Activated T-cell treated with anti-CD3 and anti-CD28 coated beads, Interleukin-2, amount 50 U/mL, for 72 hours (primary cell): ENCODE measurements at regions not wholly inside any gene's neighbourhood (a gene's known extent, or its start where the extent isn't known, plus 50 kb on each side); places are given as distances from the start of the nearest gene placed in this dataset.

Experiments used
- ATAC-seq, 2 donors: fragments of 150-1000 bp; cut with Tn5 transposase; replicated peaks in 1 of 2; 2 replicates each; pipeline ENCODE4 v1.10.0; 2021; ENCODE audit warnings: moderate library complexity in 2 of 2, mild to moderate bottlenecking in 1 of 2
- DNase-seq, 2 donors: peaks; one replicate each; pipeline ENCODE4 v3.0.0; 2021 to 2022; ENCODE audit warnings: mixed read lengths in 1 of 2
- H3K27ac Mint-ChIP-seq: one replicate; pipeline ENCODE4 v1.8.0; 2022; ENCODE audit warnings: mild to moderate bottlenecking, moderate library complexity, mixed read lengths
- H3K27me3 Mint-ChIP-seq: one replicate; pipeline ENCODE4 v1.8.0; 2022; ENCODE audit warnings: low read depth, mixed read lengths
- H3K36me3 Mint-ChIP-seq, 2 donors: one replicate each; pipeline ENCODE4 v1.8.0; 2022; ENCODE audit warnings: mixed read lengths in 2 of 2, mild to moderate bottlenecking in 1 of 2; ENCODE audit not compliant: insufficient read depth in 2 of 2
- H3K4me1 Mint-ChIP-seq: one replicate; pipeline ENCODE4 v1.8.0; 2022; ENCODE audit warnings: low read depth, mixed read lengths
- H3K4me3 Mint-ChIP-seq, 2 donors: one replicate each; pipeline ENCODE4 v1.8.0; 2022; ENCODE audit warnings: mild to moderate bottlenecking in 2 of 2, mixed read lengths in 2 of 2, moderate library complexity in 2 of 2
- H3K9me3 Mint-ChIP-seq, 2 donors: one replicate each; pipeline ENCODE4 v1.8.0; 2022; ENCODE audit warnings: mixed read lengths in 2 of 2

DNA sequence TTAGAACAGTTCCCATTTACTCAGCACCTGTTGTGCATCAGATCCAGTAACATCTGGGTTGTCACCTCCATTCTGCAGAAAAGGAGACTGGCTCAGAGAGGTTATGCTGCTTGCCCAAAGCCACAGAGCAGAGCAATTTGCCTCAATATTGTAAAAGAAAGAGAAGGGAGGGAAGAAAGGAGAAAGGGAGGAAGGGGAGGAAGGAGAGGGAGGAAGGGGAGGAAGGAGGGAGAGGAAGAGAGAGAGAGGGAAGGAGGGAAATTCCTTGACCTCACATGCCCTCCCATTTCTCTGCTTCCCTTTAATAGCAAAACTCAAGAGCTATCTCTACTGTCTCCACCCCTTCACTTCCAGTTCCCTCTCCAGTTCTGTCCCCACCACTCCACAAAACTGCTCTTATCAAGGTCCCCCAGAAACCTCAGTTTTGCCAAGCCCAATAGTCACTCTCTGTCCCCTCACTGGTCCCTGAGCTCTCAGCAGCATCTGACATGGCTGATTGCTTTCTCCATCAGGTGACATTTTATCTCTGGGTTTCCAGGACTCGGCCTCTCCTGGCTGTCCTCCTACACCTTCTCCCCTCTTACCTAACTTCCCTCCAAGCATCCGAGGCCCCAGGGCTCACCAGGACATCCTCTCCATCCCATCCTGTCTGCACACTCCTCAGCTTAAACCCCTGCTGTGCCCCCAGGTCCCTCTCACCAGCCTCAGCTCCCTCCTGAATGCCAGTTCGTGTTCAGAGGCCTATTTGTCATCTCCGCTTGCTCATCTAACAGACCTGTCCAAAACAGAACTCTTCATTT, 104.7 kb upstream of the LINGO1 start:
- DNase-seq (no peak), ATAC-seq (no peak)
- H3K9me3 Mint-ChIP-seq, result no peaks in the 10 kb centered on the region
- H3K27me3 Mint-ChIP-seq, result peaks cover 8% of the 10 kb centered on the region
- no peaks in the 10 kb centered on the region for H3K4me1 Mint-ChIP-seq
- no peaks in the 10 kb centered on the region for H3K36me3 Mint-ChIP-seq
- no peak overlapping the region for H3K4me3 Mint-ChIP-seq
- H3K27ac Mint-ChIP-seq, result no peak overlapping the region

- peaks cover 8% of the 10 kb centered on the region for H3K27me3 Mint-ChIP-seq
- DNase-seq, result no peak
- H3K9me3 Mint-ChIP-seq, result no peaks in the 10 kb centered on the region
- ATAC-seq, result no peak
- H3K4me1 Mint-ChIP-seq, result no peaks in the 10 kb centered on the region
- H3K36me3 Mint-ChIP-seq, result no peaks in the 10 kb centered on the region
- H3K27ac Mint-ChIP-seq, result no peak overlapping the region
- H3K4me3 Mint-ChIP-seq, result no peak overlapping the region
Observed at GRCh38 chr15:77734306-77734705, 101.6 kb upstream of the LINGO1 start.

GRCh38 chr15:77733579-77734300, 101.0 kb upstream of the LINGO1 start:
- Mint-ChIP-seq H3K9me3 (no peaks in the 10 kb centered on the region), H3K27me3 (peaks cover 8% of the 10 kb centered on the region), H3K4me3 (no peak overlapping the region), H3K27ac (no peak overlapping the region), H3K36me3 (no peaks in the 10 kb centered on the region), H3K4me1 (no peaks in the 10 kb centered on the region)
- DNase-seq, result no peak
- no peak for ATAC-seq

GRCh38 chr15:77732514-77733335, 100.0 kb upstream of the LINGO1 start:
- DNase-seq (no peak), ATAC-seq (no peak)
- no peak overlapping the region for H3K27ac Mint-ChIP-seq
- no peaks in the 10 kb centered on the region for H3K27me3 Mint-ChIP-seq
- no peaks in the 10 kb centered on the region for H3K4me1 Mint-ChIP-seq
- H3K4me3 Mint-ChIP-seq, result no peak overlapping the region
- no peaks in the 10 kb centered on the region for H3K9me3 Mint-ChIP-seq
- H3K36me3 Mint-ChIP-seq, result no peaks in the 10 kb centered on the region

DNA sequence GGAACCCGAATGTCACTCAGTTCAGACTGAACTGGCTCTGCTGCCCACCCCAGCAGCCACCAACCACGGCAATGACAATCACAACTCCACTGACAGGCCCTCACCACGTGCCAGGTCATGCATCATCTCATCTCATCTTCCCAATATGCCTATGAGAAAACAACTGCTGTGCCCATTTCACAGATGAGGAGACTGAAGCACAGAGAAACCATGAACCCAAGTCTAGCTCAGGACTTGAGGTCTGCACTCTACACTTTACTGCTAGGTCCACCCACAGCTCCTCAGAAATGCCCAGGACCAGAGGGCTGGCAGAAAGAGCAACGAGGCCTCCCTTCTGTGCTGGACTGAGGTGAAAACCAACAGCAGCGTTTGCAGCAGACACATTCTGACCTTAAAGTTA, 99.2 kb upstream of the LINGO1 start:
- H3K9me3 Mint-ChIP-seq, result no peaks in the 10 kb centered on the region
- no peaks in the 10 kb centered on the region for H3K27me3 Mint-ChIP-seq
- no peaks in the 10 kb centered on the region for H3K36me3 Mint-ChIP-seq
- H3K4me1 Mint-ChIP-seq, result no peaks in the 10 kb centered on the region
- DNase-seq (no peak), ATAC-seq (no peak)
- no peak overlapping the region for H3K27ac Mint-ChIP-seq
- H3K4me3 Mint-ChIP-seq, result no peak overlapping the region

- H3K36me3 Mint-ChIP-seq, result no peaks in the 10 kb centered on the region
- no peak overlapping the region for H3K4me3 Mint-ChIP-seq
Observed at GRCh38 chr15:77731067-77731466, 98.4 kb upstream of the LINGO1 start.

DNA sequence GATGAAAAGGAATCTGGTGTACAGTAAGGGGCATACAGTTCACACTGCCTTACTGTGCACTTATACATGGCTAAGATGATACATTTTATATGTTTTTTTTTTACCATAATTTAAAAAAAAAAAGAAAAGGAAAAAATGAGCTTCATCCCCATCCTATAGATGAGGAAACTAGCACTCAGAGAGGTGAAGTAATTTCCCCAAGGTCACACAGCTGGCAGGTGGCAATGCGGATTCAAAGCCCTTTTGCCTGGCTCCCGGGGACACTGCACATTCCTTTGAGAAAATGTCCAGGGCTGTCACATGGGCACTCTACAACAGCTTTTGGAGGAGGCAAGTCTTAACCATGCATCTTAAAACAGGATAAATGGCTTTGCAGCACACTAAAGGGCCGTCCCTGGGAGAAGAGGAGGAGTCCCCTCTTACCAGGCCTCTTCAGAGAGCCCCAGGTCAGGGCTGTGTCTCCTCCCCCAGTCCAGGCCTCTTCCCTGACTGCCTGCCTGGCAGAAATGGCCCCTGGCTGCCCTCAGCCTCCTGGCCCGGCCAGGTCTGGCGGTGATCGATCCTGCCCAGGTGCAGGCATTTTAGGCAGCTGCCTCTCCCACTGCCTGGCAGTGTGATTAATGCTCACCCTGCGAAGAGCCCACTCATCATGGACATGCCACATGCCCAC, 95.1 kb upstream of the LINGO1 start:
- H3K4me3 Mint-ChIP-seq, result no peak overlapping the region
- H3K27me3 Mint-ChIP-seq, result no peaks in the 10 kb centered on the region
- H3K4me1 Mint-ChIP-seq, result no peaks in the 10 kb centered on the region
- no peak for ATAC-seq
- no peaks in the 10 kb centered on the region for H3K9me3 Mint-ChIP-seq
- no peak overlapping the region for H3K27ac Mint-ChIP-seq
- DNase-seq, result no peak
- no peaks in the 10 kb centered on the region for H3K36me3 Mint-ChIP-seq

More at GRCh38 chr15:77731067-77731466, 98.4 kb upstream of the LINGO1 start:
- H3K27ac Mint-ChIP-seq, result no peak overlapping the region
- ATAC-seq, result no peak
- H3K4me1 Mint-ChIP-seq, result no peaks in the 10 kb centered on the region
- H3K27me3 Mint-ChIP-seq, result no peaks in the 10 kb centered on the region
- DNase-seq, result no peak
- no peaks in the 10 kb centered on the region for H3K9me3 Mint-ChIP-seq

- no peak overlapping the region for H3K27ac Mint-ChIP-seq
- no peak overlapping the region for H3K4me3 Mint-ChIP-seq
- no peaks in the 10 kb centered on the region for H3K27me3 Mint-ChIP-seq
- no peak for ATAC-seq
- no peaks in the 10 kb centered on the region for H3K4me1 Mint-ChIP-seq
- no peaks in the 10 kb centered on the region for H3K36me3 Mint-ChIP-seq
- no peak for DNase-seq
- H3K9me3 Mint-ChIP-seq, result no peaks in the 10 kb centered on the region
Observed at GRCh38 chr15:77724715-77725114, 92.0 kb upstream of the LINGO1 start.

- Mint-ChIP-seq H3K4me3 (no peak overlapping the region), H3K36me3 (no peaks in the 10 kb centered on the region), H3K27me3 (no peaks in the 10 kb centered on the region), H3K27ac (no peak overlapping the region), H3K4me1 (no peaks in the 10 kb centered on the region), H3K9me3 (no peaks in the 10 kb centered on the region)
- DNase-seq (no peak), ATAC-seq (no peak)
Observed at GRCh38 chr15:77723756-77724155, 91.0 kb upstream of the LINGO1 start.

DNA sequence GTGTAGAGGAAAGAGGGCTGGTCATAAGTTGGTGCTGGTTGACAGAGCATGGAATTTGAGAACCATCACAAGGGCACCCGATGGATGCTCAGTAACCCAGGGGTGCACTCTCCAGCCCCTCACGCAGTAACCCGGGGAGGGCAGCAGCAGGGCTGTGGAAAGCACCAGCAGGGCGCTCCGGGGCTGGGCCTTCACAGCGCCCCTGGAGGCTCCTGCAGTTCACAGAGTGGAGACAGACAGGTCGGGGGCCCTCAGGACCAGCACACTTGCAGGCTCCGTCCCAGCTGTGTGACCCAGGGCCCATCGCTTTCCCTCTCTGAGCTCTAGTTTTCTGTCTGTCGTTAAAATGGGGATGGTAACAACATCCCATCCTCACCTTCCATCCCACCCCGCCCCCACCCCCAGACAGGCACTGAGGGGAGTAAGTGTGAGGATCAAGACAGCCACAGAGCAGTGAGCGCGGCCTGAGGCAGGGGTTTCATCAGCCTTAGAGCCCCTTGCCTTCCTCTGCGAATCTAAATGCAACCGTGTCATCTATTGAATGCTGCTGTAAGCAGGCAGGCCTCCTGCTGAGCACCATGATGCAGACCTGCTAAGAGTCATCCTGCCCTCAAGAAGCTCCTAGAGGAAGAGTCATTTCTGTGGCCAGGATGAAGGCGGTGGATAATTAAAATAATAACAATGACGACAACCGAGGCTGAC, 90.2 kb upstream of the LINGO1 start:
- no peaks in the 10 kb centered on the region for H3K36me3 Mint-ChIP-seq
- H3K27me3 Mint-ChIP-seq, result no peaks in the 10 kb centered on the region
- no peak overlapping the region for H3K27ac Mint-ChIP-seq
- ATAC-seq (no peak), DNase-seq (no peak)
- no peaks in the 10 kb centered on the region for H3K4me1 Mint-ChIP-seq
- no peaks in the 10 kb centered on the region for H3K9me3 Mint-ChIP-seq
- no peak overlapping the region for H3K4me3 Mint-ChIP-seq

DNA sequence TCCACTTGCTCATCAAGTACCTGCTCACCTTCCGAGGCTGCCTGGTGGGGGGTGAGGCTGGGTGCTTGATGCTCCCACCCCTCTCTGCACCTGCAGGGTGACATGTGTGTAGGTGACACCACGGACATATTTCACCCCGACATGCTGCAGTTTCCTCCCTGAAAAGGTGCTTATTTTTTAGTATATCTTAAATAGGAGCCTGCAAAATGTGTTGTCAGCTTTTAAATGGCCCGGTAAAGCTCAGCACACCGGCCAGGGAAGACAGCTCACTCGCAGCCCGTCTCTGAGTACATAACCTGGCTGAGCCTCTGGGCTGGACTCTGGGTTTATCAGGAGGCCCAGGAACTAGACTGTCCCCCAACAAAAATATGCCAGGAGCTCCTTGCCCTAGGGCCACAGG, 89.3 kb upstream of the LINGO1 start:
- H3K4me1 Mint-ChIP-seq, result no peaks in the 10 kb centered on the region
- no peak overlapping the region for H3K27ac Mint-ChIP-seq
- H3K27me3 Mint-ChIP-seq, result peaks cover 1% of the 10 kb centered on the region
- H3K4me3 Mint-ChIP-seq, result no peak overlapping the region
- H3K9me3 Mint-ChIP-seq, result no peaks in the 10 kb centered on the region
- DNase-seq (no peak), ATAC-seq (no peak)
- no peaks in the 10 kb centered on the region for H3K36me3 Mint-ChIP-seq

GRCh38 chr15:77720655-77721054, 87.9 kb upstream of the LINGO1 start:
- H3K27ac Mint-ChIP-seq, result no peak overlapping the region
- no peak for ATAC-seq

More at GRCh38 chr15:77720655-77721054, 87.9 kb upstream of the LINGO1 start:
- Mint-ChIP-seq H3K27me3 (peaks cover 14% of the 10 kb centered on the region), H3K9me3 (no peaks in the 10 kb centered on the region), H3K4me3 (no peak overlapping the region), H3K36me3 (no peaks in the 10 kb centered on the region), H3K4me1 (no peaks in the 10 kb centered on the region)
- DNase-seq, result no peak
